Peyer's patch (tissue), 4 donors: ENCODE measurements at regions not wholly inside any gene's neighbourhood (a gene's known extent, or its start where the extent isn't known, plus 50 kb on each side); places are given as distances from the start of the nearest gene placed in this dataset.
"Not testable (repeated sequence)": the region's sequence is repeated elsewhere in the genome, so short reads cannot be mapped to it uniquely, and the experiment has no call there.

Experiments used
- DNase-seq, 3 donors: peaks; one replicate each; pipeline ENCODE4 v3.0.0-alpha.2; 2017 to 2019
- H3K27ac ChIP-seq, 4 donors: fragments of 200-600 bp; sonication (generic); one replicate each; pipeline ENCODE4 v1.5.1; 2016 to 2019
- H3K27me3 ChIP-seq, 2 donors: fragments of 200-600 bp; sonication (generic); one replicate each; pipeline ENCODE4 v1.5.1; 2019
- H3K36me3 ChIP-seq, 3 donors: fragments of 200-600 bp; sonication (generic); one replicate each; pipeline ENCODE4 v1.5.1; 2016 to 2019
- H3K4me1 ChIP-seq, 4 donors: fragments of 200-600 bp; sonication (generic); one replicate each; pipeline ENCODE4 v1.5.1; 2016 to 2019
- H3K4me3 ChIP-seq, 4 donors: fragments of 200-600 bp; sonication (generic); 1 replicate in 3 of 4; 2 replicates in 1 of 4; pipeline ENCODE4 v1.5.1; 2016 to 2019; ENCODE audit warnings: mild to moderate bottlenecking in 1 of 4
- H3K9me3 ChIP-seq, 4 donors: fragments of 200-600 bp; sonication (generic); one replicate each; pipeline ENCODE4 v1.5.1; 2016 to 2019; ENCODE audit warnings: mild to moderate bottlenecking in 1 of 4
- CTCF ChIP-seq, 6 experiments: fragments of 450-650 bp in 4 of 6; fragments of 200-600 bp in 2 of 6; sonication (generic) in 1 of 6; IDR thresholded peaks; one replicate each; pipeline ENCODE4 v1.5.1; 2017 to 2019; ENCODE audit warnings: antibody characterized with exemption in 6 of 6, mild to moderate bottlenecking in 3 of 6, moderate library complexity in 1 of 6
- POLR2A ChIP-seq, 2 donors: fragments of 450-650 bp; IDR thresholded peaks; one replicate each; pipeline ENCODE4 v1.5.1; 2017; ENCODE audit warnings: antibody characterized with exemption in 2 of 2, mild to moderate bottlenecking in 2 of 2, moderate library complexity in 2 of 2

DNA sequence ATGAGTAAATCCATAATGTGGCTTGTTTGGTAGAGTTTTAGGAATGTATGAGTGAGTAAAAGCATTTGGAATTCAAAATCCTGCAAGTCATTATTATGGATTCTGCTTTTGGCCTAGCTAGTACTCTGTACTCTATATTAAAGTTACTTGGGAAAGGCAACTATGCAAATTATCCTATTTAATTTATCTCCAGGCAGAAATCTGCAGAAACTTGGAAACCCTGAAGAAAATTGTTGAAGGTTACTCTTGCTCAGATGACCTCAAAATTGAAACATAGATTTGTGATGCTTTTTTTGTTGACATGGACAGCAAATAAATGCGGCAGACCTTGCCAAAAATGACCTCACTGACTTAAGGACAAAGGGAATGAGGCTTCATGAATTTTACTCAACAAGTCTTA is 477.1 kb upstream of the EYS start:
- TF ChIP-seq CTCF (IDR thresholded peaks at IDR 0.05) (no peak), POLR2A (IDR thresholded peaks at IDR 0.05) (no peak)
- DNase-seq: no peak

GRCh38 chr6:66179361-66179760 is 472.3 kb upstream of the EYS start:
- TF ChIP-seq CTCF (IDR thresholded peaks at IDR 0.05) (no peak), POLR2A (IDR thresholded peaks at IDR 0.05) (no peak)
- Histone ChIP-seq H3K4me1 (no peaks in the 10 kb centered on the region), H3K4me3 (no peak overlapping the region), H3K27me3 (no peaks in the 10 kb centered on the region), H3K9me3 (no peaks in the 10 kb centered on the region), H3K27ac (no peak overlapping the region), H3K36me3 (no peaks in the 10 kb centered on the region)
- DNase-seq: no peak

More for the DNA sequence above, 477.1 kb upstream of the EYS start:
- Histone ChIP-seq H3K36me3 (no peaks in the 10 kb centered on the region), H3K4me1 (no peaks in the 10 kb centered on the region), H3K9me3 (peaks cover 0 to 6% (median 0%) of the 10 kb centered on the region in 4 donors), H3K27me3 (no peaks in the 10 kb centered on the region), H3K27ac (no peak overlapping the region), H3K4me3 (no peak overlapping the region)

DNA sequence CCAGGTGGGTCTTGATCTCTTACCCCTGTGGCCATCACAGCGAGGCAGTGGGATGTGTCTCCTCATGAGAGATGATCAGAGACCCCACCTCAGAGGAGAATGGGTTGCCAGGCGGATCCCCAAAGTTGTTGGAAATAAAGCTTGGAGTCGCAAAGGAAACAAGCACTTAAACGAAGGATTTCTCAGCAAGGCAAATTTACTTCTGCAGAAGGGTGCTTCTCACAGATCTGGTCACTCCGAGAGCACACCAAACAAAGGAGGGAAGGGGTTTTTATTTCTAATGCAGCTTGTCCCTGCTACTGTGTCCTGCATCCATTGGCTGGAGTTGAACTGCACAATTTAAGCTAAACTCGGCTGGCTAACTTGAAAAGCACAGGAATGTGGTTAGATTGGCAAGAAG is 466.6 kb upstream of the EYS start:
- no peak overlapping the region for H3K27ac ChIP-seq
- no peaks in the 10 kb centered on the region for H3K9me3 ChIP-seq
- no peak for TF ChIP-seq CTCF (IDR thresholded peaks at IDR 0.05)
- TF ChIP-seq POLR2A (IDR thresholded peaks at IDR 0.05): no peak
- no peaks in the 10 kb centered on the region for H3K36me3 ChIP-seq
- no peak for DNase-seq
- H3K27me3 ChIP-seq: no peaks in the 10 kb centered on the region
- H3K4me3 ChIP-seq: no peak overlapping the region
- no peaks in the 10 kb centered on the region for H3K4me1 ChIP-seq

- H3K27ac ChIP-seq, H3K27me3 ChIP-seq, H3K4me3 ChIP-seq, DNase-seq, H3K9me3 ChIP-seq, H3K36me3 ChIP-seq, H3K4me1 ChIP-seq: not testable (repeated sequence)
These were observed 459.7 kb upstream of the EYS start for GRCh38 chr6:66166713-66167112.

GRCh38 chr6:66161546-66162108 is 454.6 kb upstream of the EYS start:
- no peak overlapping the region for H3K4me3 ChIP-seq
- peaks cover 0 to 8% (median 0%) of the 10 kb centered on the region in 4 donors for H3K9me3 ChIP-seq
- H3K36me3 ChIP-seq: no peaks in the 10 kb centered on the region
- H3K4me1 ChIP-seq: no peaks in the 10 kb centered on the region
- H3K27ac ChIP-seq: no peak overlapping the region
- no peak for DNase-seq
- TF ChIP-seq CTCF (IDR thresholded peaks at IDR 0.05) (no peak), POLR2A (IDR thresholded peaks at IDR 0.05) (no peak)
- no peaks in the 10 kb centered on the region for H3K27me3 ChIP-seq

- Histone ChIP-seq H3K27me3 (no peaks in the 10 kb centered on the region), H3K9me3 (peaks cover 0 to 8% (median 0%) of the 10 kb centered on the region in 4 donors), H3K4me1 (no peaks in the 10 kb centered on the region), H3K36me3 (no peaks in the 10 kb centered on the region), H3K4me3 (no peak overlapping the region), H3K27ac (no peak overlapping the region)
- DNase-seq: no peak
- TF ChIP-seq POLR2A (IDR thresholded peaks at IDR 0.05) (no peak), CTCF (IDR thresholded peaks at IDR 0.05) (no peak)
These were observed 452.9 kb upstream of the EYS start for GRCh38 chr6:66159937-66160336.
